ENCODE measurements at regions not wholly inside any gene's neighbourhood (a gene's known extent, or its start where the extent isn't known, plus 50 kb on each side); places are given as distances from the start of the nearest gene placed in this dataset.

- DNase-seq (ENCODE audit: low read depth, low spot score) (no peak), FAIRE-seq (no peak)
- H3K9me3 ChIP-seq (ENCODE audit: control insufficient read depth, low read depth, low read length) = no peaks in the 10 kb centered on the region
- H3K4me1 ChIP-seq (ENCODE audit: control insufficient read depth, extremely low read depth, insufficient read depth, low read length) = no peaks in the 10 kb centered on the region
- no peak overlapping the region for H3K9ac ChIP-seq (ENCODE audit: control insufficient read depth, extremely low read depth, insufficient read depth, low read length)
- no peak overlapping the region for H3K4me3 ChIP-seq (ENCODE audit: control insufficient read depth in 2 of 3, extremely low read depth in 1 of 3, insufficient read depth in 2 of 3, low read depth in 1 of 3, low read length in 3 of 3)
- no peaks in the 10 kb centered on the region for H4K20me1 ChIP-seq (ENCODE audit: control insufficient read depth, extremely low read depth, insufficient read depth, low read length)
- H3K4me2 ChIP-seq (ENCODE audit: control insufficient read depth, extremely low read depth, insufficient read depth, low read depth, low read length) = no peak overlapping the region
- TF ChIP-seq CTCF (optimal IDR thresholded peaks at IDR 0.05 in 1 of 3, IDR thresholded peaks at IDR 0.05 in 1 of 3, conservative IDR thresholded peaks at IDR 0.05 in 1 of 3; ENCODE audit: extremely low read depth in 1 of 3, insufficient read depth in 2 of 3, low read length in 3 of 3) = no peak
- no peak for TF ChIP-seq EZH2 (IDR thresholded peaks at IDR 0.05; ENCODE audit: low read length)
- no peaks in the 10 kb centered on the region for H3K27me3 ChIP-seq (ENCODE audit: control insufficient read depth, extremely low read depth, insufficient read depth, low read length)
- H3K27ac ChIP-seq (ENCODE audit: control insufficient read depth, insufficient read depth, low read length) = no peak overlapping the region
- H3K79me2 ChIP-seq (ENCODE audit: control insufficient read depth, insufficient read depth, low read length) = no peaks in the 10 kb centered on the region
- H2AFZ ChIP-seq (ENCODE audit: control insufficient read depth, low read length) = no peak overlapping the region
- no peaks in the 10 kb centered on the region for H3K36me3 ChIP-seq (ENCODE audit: control insufficient read depth in 2 of 2, extremely low read depth in 1 of 2, insufficient read depth in 2 of 2, low read length in 2 of 2)
- no peaks in the 10 kb centered on the region for H3K9me1 ChIP-seq (ENCODE audit: control insufficient read depth, extremely low read depth, insufficient read depth, low read length)
- dilution Hi-C loops (cut with MboI; ENCODE audit: extremely low pct_ligation_motif_present, low sequenced_read_pairs) = no loop called here
These were observed 1311.7 kb upstream of the NXPH2 start for GRCh38 chr2:140091926-140092325.

GRCh38 chr2:140086964-140087363 is 1306.8 kb upstream of the NXPH2 start:
- TF ChIP-seq EZH2 (IDR thresholded peaks at IDR 0.05; ENCODE audit: low read length) (no peak), CTCF (optimal IDR thresholded peaks at IDR 0.05 in 1 of 3, IDR thresholded peaks at IDR 0.05 in 1 of 3, conservative IDR thresholded peaks at IDR 0.05 in 1 of 3; ENCODE audit: extremely low read depth in 1 of 3, insufficient read depth in 2 of 3, low read length in 3 of 3) (no peak)
- H3K4me1 ChIP-seq (ENCODE audit: control insufficient read depth, extremely low read depth, insufficient read depth, low read length) = no peaks in the 10 kb centered on the region
- FAIRE-seq (no peak), DNase-seq (ENCODE audit: low read depth, low spot score) (no peak)
- no peaks in the 10 kb centered on the region for H3K79me2 ChIP-seq (ENCODE audit: control insufficient read depth, insufficient read depth, low read length)
- H4K20me1 ChIP-seq (ENCODE audit: control insufficient read depth, extremely low read depth, insufficient read depth, low read length) = no peaks in the 10 kb centered on the region
- no peak overlapping the region for H3K9ac ChIP-seq (ENCODE audit: control insufficient read depth, extremely low read depth, insufficient read depth, low read length)
- no peak overlapping the region for H3K4me2 ChIP-seq (ENCODE audit: control insufficient read depth, extremely low read depth, insufficient read depth, low read depth, low read length)
- no peaks in the 10 kb centered on the region for H3K9me3 ChIP-seq (ENCODE audit: control insufficient read depth, low read depth, low read length)
- H3K36me3 ChIP-seq (ENCODE audit: control insufficient read depth in 2 of 2, extremely low read depth in 1 of 2, insufficient read depth in 2 of 2, low read length in 2 of 2) = no peaks in the 10 kb centered on the region
- no peaks in the 10 kb centered on the region for H3K27me3 ChIP-seq (ENCODE audit: control insufficient read depth, extremely low read depth, insufficient read depth, low read length)
- no peak overlapping the region for H3K4me3 ChIP-seq (ENCODE audit: control insufficient read depth in 2 of 3, extremely low read depth in 1 of 3, insufficient read depth in 2 of 3, low read depth in 1 of 3, low read length in 3 of 3)
- H3K9me1 ChIP-seq (ENCODE audit: control insufficient read depth, extremely low read depth, insufficient read depth, low read length) = no peaks in the 10 kb centered on the region
- dilution Hi-C loops (cut with MboI; ENCODE audit: extremely low pct_ligation_motif_present, low sequenced_read_pairs) = no loop called here
- no peak overlapping the region for H2AFZ ChIP-seq (ENCODE audit: control insufficient read depth, low read length)
- no peak overlapping the region for H3K27ac ChIP-seq (ENCODE audit: control insufficient read depth, insufficient read depth, low read length)
